HepG2 (cell line): ENCODE measurements at regions not wholly inside any gene's neighbourhood (a gene's known extent, or its start where the extent isn't known, plus 50 kb on each side); places are given as distances from the start of the nearest gene placed in this dataset.

ENCODE experiments used
- ATAC-seq: fragments of 200-7000 bp; cut with Tn5 transposase; 3 replicates; pipeline ENCODE4 v1.9.1; 2020; ENCODE audit warnings: mild to moderate bottlenecking, moderate library complexity
- BruUV-seq: library from RNA; stranded (reverse); fragments of 400-500 nt; replicated peaks from 2 replicates; lab custom pipeline; 2021; lab: Mats Ljungman, UMichigan
- CTCF ChIA-PET: fragments of 300-600 bp; formaldehyde crosslinking; extraction: SDS; loops from one replicate; lab custom pipeline; 2021; ENCODE audit warnings: low total read pairs, inconsistent platforms, low intra/inter-chr PET ratio; lab: Yijun Ruan, JAX
- POLR2A ChIA-PET: fragments of 350-600 bp; sonication (Branson Sonifier 250); formaldehyde crosslinking; loops from one replicate; lab custom pipeline; 2020; ENCODE audit warnings: antibody characterized with exemption, inconsistent platforms; lab: Yijun Ruan, JAX
- DNase-seq: peaks from one replicate; pipeline ENCODE4 v3.0.0-alpha.2; 2015; ENCODE audit warnings: low spot score
- FAIRE-seq: peaks from 3 replicates; lab custom pipeline; 2011; peaks lifted over from hg19 to GRCh38; lab: Jason Lieb, UNC
- H2AFZ ChIP-seq: one replicate; pipeline ENCODE4 v1.6.1; 2011; ENCODE audit warnings: low read length, inconsistent platforms
- H3K27ac ChIP-seq: fragments of 300-600 bp; 3 replicates; pipeline ENCODE4 v1.8.0; 2011; ENCODE audit warnings: mixed run types, mild to moderate bottlenecking, mixed read lengths, low read length, inconsistent platforms; ENCODE audit not compliant: insufficient read depth; ENCODE audit errors: extremely low read length
- H3K27me3 ChIP-seq, 2 experiments: fragments of 200-600 bp in 1 of 2; 2 replicates in 1 of 2; 3 replicates in 1 of 2; pipeline versions ENCODE4 v1.6.0 to v1.8.0; 2011; ENCODE audit warnings: low read length in 2 of 2, mild to moderate bottlenecking in 2 of 2, moderate library complexity in 2 of 2, inconsistent platforms in 1 of 2; ENCODE audit not compliant: insufficient read depth in 2 of 2, control insufficient read depth in 1 of 2
- H3K36me3 ChIP-seq, 2 experiments: fragments of 200-600 bp in 1 of 2; replicated peaks in 1 of 2; 2 replicates in 1 of 2; 3 replicates in 1 of 2; pipeline versions ENCODE4 v1.5.1 to v1.8.0; 2011; ENCODE audit warnings: low read length in 2 of 2, inconsistent platforms in 1 of 2; ENCODE audit not compliant: insufficient read depth in 2 of 2, control insufficient read depth in 1 of 2
- H3K4me1 ChIP-seq: 2 replicates; pipeline ENCODE4 v1.5.1; 2012; ENCODE audit warnings: low read length, inconsistent platforms; ENCODE audit not compliant: insufficient read depth
- H3K4me2 ChIP-seq: 2 replicates; pipeline ENCODE4 v1.6.0; 2011; ENCODE audit warnings: low read depth, low read length, inconsistent platforms
- H3K4me3 ChIP-seq, 3 experiments: fragments of 200-600 bp in 1 of 3; sonication (generic), shearing (Covaris generic) in 1 of 3; replicated peaks in 1 of 3; 2 replicates each; pipeline ENCODE4 v1.5.1; 2011 to 2016; ENCODE audit warnings: low read length in 3 of 3, inconsistent platforms in 2 of 3, low read depth in 2 of 3, mild to moderate bottlenecking in 2 of 3, control low read depth in 1 of 3, mixed read lengths in 1 of 3; ENCODE audit not compliant: insufficient read depth in 1 of 3
- H3K79me2 ChIP-seq: one replicate; pipeline ENCODE4 v1.6.1; 2011; ENCODE audit warnings: low read length, inconsistent platforms; ENCODE audit not compliant: insufficient read depth
- H3K9ac ChIP-seq: 2 replicates; pipeline ENCODE4 v1.6.0; 2011; ENCODE audit warnings: mild to moderate bottlenecking, low read depth, low read length, inconsistent platforms; ENCODE audit not compliant: insufficient read depth
- H3K9me3 ChIP-seq: 2 replicates; pipeline ENCODE4 v1.5.1; 2012; ENCODE audit warnings: mild to moderate bottlenecking, low read length
- H4K20me1 ChIP-seq: 2 replicates; pipeline ENCODE4 v1.6.0; 2011; ENCODE audit warnings: inconsistent platforms, mild to moderate bottlenecking, low read length, moderate library complexity; ENCODE audit not compliant: insufficient read depth
- FOXK1 ChIP-seq: sonication (generic); formaldehyde crosslinking; IDR thresholded peaks from 2 replicates; pipeline ENCODE4 v1.4.0; 2020; ENCODE audit warnings: low read depth, missing genetic modification reagents, borderline replicate concordance
- MAF1 ChIP-seq: sonication (generic); formaldehyde crosslinking; IDR thresholded peaks from 2 replicates; pipeline ENCODE4 v1.5.0; 2020; ENCODE audit warnings: missing genetic modification reagents, borderline replicate concordance
- MLXIP ChIP-seq: sonication (generic); formaldehyde crosslinking; IDR thresholded peaks from 2 replicates; pipeline ENCODE4 v1.9.0; 2021; ENCODE audit warnings: missing genetic modification reagents, borderline replicate concordance
- PRDM15 ChIP-seq: sonication (generic); formaldehyde crosslinking; IDR thresholded peaks from 2 replicates; pipeline ENCODE4 v1.4.0; 2020; ENCODE audit warnings: missing genetic modification reagents
- RELA ChIP-seq: sonication (generic); formaldehyde crosslinking; IDR thresholded peaks from 2 replicates; pipeline ENCODE4 v1.4.0; 2020; ENCODE audit warnings: missing genetic modification reagents
- STAG1 ChIP-seq: sonication (generic); formaldehyde crosslinking; IDR thresholded peaks from 2 replicates; pipeline ENCODE4 v1.4.0; 2020; ENCODE audit warnings: missing genetic modification reagents
- ZMAT3 ChIP-seq: sonication (generic); formaldehyde crosslinking; conservative IDR thresholded peaks from 2 replicates; pipeline ENCODE4 v1.7.0; 2021; ENCODE audit warnings: missing genetic modification reagents
- ZSCAN5A ChIP-seq: sonication (generic); formaldehyde crosslinking; IDR thresholded peaks from 2 replicates; pipeline ENCODE4 v1.8.0; 2022; ENCODE audit warnings: mild to moderate bottlenecking, missing genetic modification reagents, borderline replicate concordance
- WGBS: methylation state at CpG from one replicate; pipeline ENCODE4 v1.1.6; 2017; ENCODE audit warnings: low lambda C conversion rate; 5-methylcytosine and 5-hydroxymethylcytosine counted together
- in situ Hi-C: cut with HindIII; loops from 2 replicates; pipeline ENCODE4 v1.10.0; 2017; ENCODE audit warnings: low pct_unique_long_range_greater_than_20kb; ENCODE audit not compliant: extremely low pct_ligation_motif_present
- intact Hi-C: fragments of 100-400 bp; cut with micrococcal nuclease; formaldehyde crosslinking; loops from one replicate; pipeline ENCODE4 v1.10.0; 2022; ENCODE audit not compliant: unreplicated experiment
- TF ChIP-seq, protein P1 (sequence below): sonication (generic); formaldehyde crosslinking; IDR thresholded peaks from 2 replicates; pipeline ENCODE4 v1.5.0; 2020; ENCODE audit warnings: mild to moderate bottlenecking, missing genetic modification reagents, moderate library complexity

DNA sequence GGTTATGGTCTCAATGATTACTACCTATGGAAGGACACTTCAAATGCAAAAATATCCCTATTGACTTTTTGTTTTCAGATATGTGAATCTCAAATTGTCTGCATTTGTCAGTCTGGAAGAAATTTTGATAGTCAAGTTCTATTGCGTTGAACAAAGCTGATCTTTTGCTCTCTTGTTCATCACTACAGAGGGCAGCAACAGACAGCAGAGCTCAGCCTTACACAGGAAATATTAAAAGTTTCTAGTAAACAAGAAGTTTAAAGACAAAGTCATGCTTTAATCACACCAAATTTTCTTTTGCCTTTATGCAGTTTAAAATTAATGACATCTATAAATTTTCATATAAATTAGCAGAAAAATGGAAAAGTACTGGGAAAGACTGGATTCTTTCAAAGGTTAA lies 617.5 kb downstream of the NR4A2 start:
- POLR2A ChIA-PET = no interaction called here
- Histone ChIP-seq H3K27me3 (no peaks in the 10 kb centered on the region), H3K4me1 (no peaks in the 10 kb centered on the region), H4K20me1 (no peaks in the 10 kb centered on the region), H3K4me2 (no peak overlapping the region), H3K4me3 (no peak overlapping the region), H3K9ac (no peak overlapping the region), H3K27ac (no peak overlapping the region), H3K9me3 (no peaks in the 10 kb centered on the region), H2AFZ (no peak overlapping the region), H3K36me3 (no peaks in the 10 kb centered on the region), H3K79me2 (no peaks in the 10 kb centered on the region)
- CTCF ChIA-PET = no interaction called here
- ATAC-seq = no peak
- TF ChIP-seq PRDM15 (CRISPR knock-in tag) (no peak), FOXK1 (CRISPR knock-in tag) (no peak), MAF1 (no peak)
- no peak for FAIRE-seq
- in situ Hi-C loops (no loop called here), intact Hi-C loops (no loop called here)
- BruUV-seq = no TSS peak
- DNase-seq = no peak
- WGBS = 13% methylated on average over 1 of the region's 1 CpG

DNA sequence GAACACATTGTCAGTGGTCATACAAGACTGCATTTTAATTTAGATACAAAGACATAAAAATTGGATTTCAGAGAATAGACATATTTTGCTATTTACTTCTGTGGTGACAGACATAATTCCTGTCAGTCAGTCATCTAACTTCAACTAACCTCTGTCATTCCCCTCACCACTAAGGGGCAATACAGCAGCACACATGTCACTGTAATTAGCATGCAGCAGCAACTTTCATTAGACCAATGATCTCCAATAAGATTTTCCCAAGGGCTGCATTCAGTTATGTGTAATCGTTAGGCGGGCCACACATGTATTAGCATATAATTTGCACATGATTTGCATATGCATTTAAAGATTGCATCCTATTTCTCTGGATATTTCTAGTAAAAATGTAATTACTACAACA lies 624.5 kb downstream of the NR4A2 start:
- WGBS = 4% methylated on average over 2 of the region's 2 CpGs
- Histone ChIP-seq H3K9me3 (no peaks in the 10 kb centered on the region), H3K4me3 (no peak overlapping the region), H3K27me3 (no peaks in the 10 kb centered on the region), H3K79me2 (no peaks in the 10 kb centered on the region), H4K20me1 (no peaks in the 10 kb centered on the region), H3K27ac (no peak overlapping the region), H3K9ac (no peak overlapping the region), H3K4me2 (no peak overlapping the region), H3K36me3 (no peaks in the 10 kb centered on the region), H2AFZ (no peak overlapping the region), H3K4me1 (no peaks in the 10 kb centered on the region)
- POLR2A ChIA-PET = no interaction called here
- in situ Hi-C loops = no loop called here
- BruUV-seq = no TSS peak
- DNase-seq (no peak), FAIRE-seq (no peak), ATAC-seq (peak; percentile 45; the same call in 1 of the 3 replicates)
- intact Hi-C loops = no loop called here
- TF ChIP-seq MLXIP (CRISPR knock-in tag) (no peak), RELA (CRISPR knock-in tag) (no peak), ZMAT3 (no peak), ZSCAN5A (CRISPR knock-in tag) (no peak), STAG1 (CRISPR knock-in tag) (peak; percentile 44)
- TF ChIP-seq, protein P1, sequence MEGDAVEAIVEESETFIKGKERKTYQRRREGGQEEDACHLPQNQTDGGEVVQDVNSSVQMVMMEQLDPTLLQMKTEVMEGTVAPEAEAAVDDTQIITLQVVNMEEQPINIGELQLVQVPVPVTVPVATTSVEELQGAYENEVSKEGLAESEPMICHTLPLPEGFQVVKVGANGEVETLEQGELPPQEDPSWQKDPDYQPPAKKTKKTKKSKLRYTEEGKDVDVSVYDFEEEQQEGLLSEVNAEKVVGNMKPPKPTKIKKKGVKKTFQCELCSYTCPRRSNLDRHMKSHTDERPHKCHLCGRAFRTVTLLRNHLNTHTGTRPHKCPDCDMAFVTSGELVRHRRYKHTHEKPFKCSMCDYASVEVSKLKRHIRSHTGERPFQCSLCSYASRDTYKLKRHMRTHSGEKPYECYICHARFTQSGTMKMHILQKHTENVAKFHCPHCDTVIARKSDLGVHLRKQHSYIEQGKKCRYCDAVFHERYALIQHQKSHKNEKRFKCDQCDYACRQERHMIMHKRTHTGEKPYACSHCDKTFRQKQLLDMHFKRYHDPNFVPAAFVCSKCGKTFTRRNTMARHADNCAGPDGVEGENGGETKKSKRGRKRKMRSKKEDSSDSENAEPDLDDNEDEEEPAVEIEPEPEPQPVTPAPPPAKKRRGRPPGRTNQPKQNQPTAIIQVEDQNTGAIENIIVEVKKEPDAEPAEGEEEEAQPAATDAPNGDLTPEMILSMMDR (CRISPR knock-in tag) = peak; percentile 43
- CTCF ChIA-PET = no interaction called here
